CD14-positive monocyte (primary cell): ENCODE measurements at regions not wholly inside any gene's neighbourhood (a gene's known extent, or its start where the extent isn't known, plus 50 kb on each side); places are given as distances from the start of the nearest gene placed in this dataset.

Source experiments
- DNase-seq, 3 donors: peaks; one replicate each; pipeline ENCODE4 v3.0.0-alpha.2; 2011 to 2022
- H2AFZ ChIP-seq: 2 replicates; pipeline ENCODE4 v1.6.0; 2012; ENCODE audit warnings: mild to moderate bottlenecking, low read depth, low read length, inconsistent platforms; ENCODE audit not compliant: insufficient read depth, poor library complexity, severe bottlenecking
- H3K27ac ChIP-seq, 2 donors: 1 replicate in 1 of 2; 2 replicates in 1 of 2; pipeline ENCODE4 v1.5.1; 2012 to 2013; ENCODE audit warnings: low read length in 2 of 2, control low read depth in 1 of 2, inconsistent platforms in 1 of 2, low read depth in 1 of 2, mild to moderate bottlenecking in 1 of 2
- H3K27me3 ChIP-seq, 2 donors: one replicate each; pipeline versions ENCODE4 v1.6.0 to v1.6.1; 2011 to 2013; ENCODE audit warnings: low read length in 2 of 2; ENCODE audit not compliant: control insufficient read depth in 2 of 2, insufficient read depth in 2 of 2
- H3K36me3 ChIP-seq, 2 donors: replicated peaks in 1 of 2; 1 replicate in 1 of 2; 2 replicates in 1 of 2; pipeline versions ENCODE4 v1.5.1 to v1.6.1; 2012 to 2013; ENCODE audit warnings: low read length in 2 of 2, control low read depth in 1 of 2, inconsistent platforms in 1 of 2, mild to moderate bottlenecking in 1 of 2; ENCODE audit not compliant: insufficient read depth in 2 of 2, control insufficient read depth in 1 of 2
- H3K4me1 ChIP-seq, 2 donors: 1 replicate in 1 of 2; 2 replicates in 1 of 2; pipeline versions ENCODE4 v1.5.1 to v1.6.1; 2012 to 2013; ENCODE audit warnings: low read length in 2 of 2, control low read depth in 1 of 2, inconsistent platforms in 1 of 2, mild to moderate bottlenecking in 1 of 2, moderate library complexity in 1 of 2; ENCODE audit not compliant: insufficient read depth in 2 of 2, control insufficient read depth in 1 of 2
- H3K4me2 ChIP-seq: replicated peaks from 2 replicates; pipeline ENCODE3; 2012; ENCODE audit warnings: low read length, moderate library complexity, mild to moderate bottlenecking; ENCODE audit not compliant: poor library complexity, severe bottlenecking; ENCODE audit errors: extremely low read depth
- H3K4me3 ChIP-seq, 3 experiments: fragments of 200-600 bp in 1 of 3; sonication (generic) in 1 of 3; replicated peaks in 1 of 3; 1 replicate in 2 of 3; 2 replicates in 1 of 3; pipeline ENCODE4 v1.5.1; 2011 to 2013; ENCODE audit warnings: low read length in 3 of 3, mild to moderate bottlenecking in 3 of 3, control low read depth in 2 of 3, low read depth in 2 of 3, inconsistent platforms in 1 of 3, moderate library complexity in 1 of 3
- H3K79me2 ChIP-seq: 2 replicates; pipeline ENCODE4 v1.6.0; 2012; ENCODE audit warnings: mild to moderate bottlenecking, control low read depth, inconsistent platforms, low read length, moderate library complexity; ENCODE audit not compliant: insufficient read depth
- H3K9ac ChIP-seq: 2 replicates; pipeline ENCODE4 v1.6.0; 2017; ENCODE audit warnings: low read length, mild to moderate bottlenecking; ENCODE audit not compliant: insufficient read depth, poor library complexity, severe bottlenecking
- H3K9me3 ChIP-seq, 2 donors: replicated peaks in 1 of 2; 1 replicate in 1 of 2; 2 replicates in 1 of 2; pipeline versions ENCODE4 v1.5.1 to v1.6.1; 2012 to 2013; ENCODE audit warnings: low read length in 2 of 2, control low read depth in 1 of 2; ENCODE audit not compliant: control insufficient read depth in 1 of 2, insufficient read depth in 1 of 2
- H4K20me1 ChIP-seq: 2 replicates; pipeline ENCODE4 v1.6.0; 2012; ENCODE audit warnings: mild to moderate bottlenecking, low read length, control low read depth, moderate library complexity; ENCODE audit not compliant: insufficient read depth
- H3K27ac Mint-ChIP-seq, 7 donors: one replicate each; pipeline ENCODE4 v1.8.0; 2020; ENCODE audit warnings: mild to moderate bottlenecking in 7 of 7, mixed read lengths in 7 of 7, moderate library complexity in 6 of 7, inconsistent platforms in 2 of 7
- H3K27me3 Mint-ChIP-seq, 3 donors: one replicate each; pipeline ENCODE4 v1.8.0; 2021 to 2022; ENCODE audit warnings: low read depth in 3 of 3, mild to moderate bottlenecking in 3 of 3, mixed read lengths in 3 of 3, moderate library complexity in 3 of 3, inconsistent platforms in 1 of 3
- H3K36me3 Mint-ChIP-seq, 2 donors: one replicate each; pipeline ENCODE4 v1.8.0; 2020; ENCODE audit warnings: mixed read lengths in 2 of 2, inconsistent platforms in 1 of 2, mild to moderate bottlenecking in 1 of 2
- H3K4me1 Mint-ChIP-seq: one replicate; pipeline ENCODE4 v1.8.0; 2020; ENCODE audit warnings: mild to moderate bottlenecking, mixed read lengths
- H3K4me3 Mint-ChIP-seq, 2 donors: one replicate each; pipeline ENCODE4 v1.8.0; 2020; ENCODE audit warnings: mild to moderate bottlenecking in 2 of 2, mixed read lengths in 2 of 2, moderate library complexity in 1 of 2
- H3K9me3 Mint-ChIP-seq, 7 donors: one replicate each; pipeline ENCODE4 v1.8.0; 2020 to 2022; ENCODE audit warnings: mixed read lengths in 7 of 7, mild to moderate bottlenecking in 6 of 7, moderate library complexity in 6 of 7, inconsistent platforms in 2 of 7
- WGBS: methylation state at CpG from one replicate; pipeline ENCODE4 v1.1.5; 2013; ENCODE audit warnings: missing lambda C conversion rate; ENCODE audit not compliant: insufficient coverage; 5-methylcytosine and 5-hydroxymethylcytosine counted together
- intact Hi-C, 2 donors: fragments of 100-400 bp; cut with micrococcal nuclease; formaldehyde crosslinking; loops; one replicate each; pipeline versions ENCODE4 v1.15.0 to v1.15.1; 2023
- TF ChIP-seq, protein P1 (sequence below): fragments of 200-600 bp; IDR thresholded peaks from one replicate; pipeline ENCODE4 v1.8.0; 2022; ENCODE audit warnings: antibody characterized with exemption, mild to moderate bottlenecking

DNA sequence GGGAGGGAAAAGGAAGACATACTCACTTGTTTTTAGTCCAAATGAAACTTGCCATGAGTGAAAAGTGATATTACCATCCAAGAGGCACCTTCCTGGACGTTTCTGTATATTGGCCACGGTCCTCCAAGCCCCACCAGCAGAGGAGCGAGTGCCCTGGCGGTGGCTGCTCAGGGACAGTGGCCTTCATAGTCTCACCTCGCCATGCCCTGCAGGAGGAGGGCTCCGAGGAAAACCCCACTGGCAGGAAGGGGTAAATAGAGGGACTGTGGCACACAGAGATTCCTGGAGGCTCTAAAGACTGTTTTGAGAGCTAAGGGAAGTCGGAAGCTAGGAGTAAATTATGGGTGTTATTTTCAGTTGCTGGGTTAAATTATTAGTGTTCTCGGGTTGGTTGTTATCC, 98.4 kb upstream of the UBL3 start:
- Histone ChIP-seq H3K4me3 (no peak overlapping the region), H3K9ac (no peak overlapping the region), H3K9me3 (no peaks in the 10 kb centered on the region), H3K27ac (no peak overlapping the region), H3K79me2 (no peaks in the 10 kb centered on the region), H3K36me3 (no peaks in the 10 kb centered on the region), H2AFZ (no peak overlapping the region), H4K20me1 (no peaks in the 10 kb centered on the region), H3K4me1 (peaks cover 0 to 4% of the 10 kb centered on the region in 2 donors), H3K27me3 (no peaks in the 10 kb centered on the region), H3K4me2 (no peak overlapping the region)
- TF ChIP-seq, protein P1, sequence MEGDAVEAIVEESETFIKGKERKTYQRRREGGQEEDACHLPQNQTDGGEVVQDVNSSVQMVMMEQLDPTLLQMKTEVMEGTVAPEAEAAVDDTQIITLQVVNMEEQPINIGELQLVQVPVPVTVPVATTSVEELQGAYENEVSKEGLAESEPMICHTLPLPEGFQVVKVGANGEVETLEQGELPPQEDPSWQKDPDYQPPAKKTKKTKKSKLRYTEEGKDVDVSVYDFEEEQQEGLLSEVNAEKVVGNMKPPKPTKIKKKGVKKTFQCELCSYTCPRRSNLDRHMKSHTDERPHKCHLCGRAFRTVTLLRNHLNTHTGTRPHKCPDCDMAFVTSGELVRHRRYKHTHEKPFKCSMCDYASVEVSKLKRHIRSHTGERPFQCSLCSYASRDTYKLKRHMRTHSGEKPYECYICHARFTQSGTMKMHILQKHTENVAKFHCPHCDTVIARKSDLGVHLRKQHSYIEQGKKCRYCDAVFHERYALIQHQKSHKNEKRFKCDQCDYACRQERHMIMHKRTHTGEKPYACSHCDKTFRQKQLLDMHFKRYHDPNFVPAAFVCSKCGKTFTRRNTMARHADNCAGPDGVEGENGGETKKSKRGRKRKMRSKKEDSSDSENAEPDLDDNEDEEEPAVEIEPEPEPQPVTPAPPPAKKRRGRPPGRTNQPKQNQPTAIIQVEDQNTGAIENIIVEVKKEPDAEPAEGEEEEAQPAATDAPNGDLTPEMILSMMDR, result no peak
- Mint-ChIP-seq H3K4me1 (peaks cover 2% of the 10 kb centered on the region), H3K36me3 (no peaks in the 10 kb centered on the region), H3K4me3 (no peak overlapping the region), H3K27me3 (peaks cover 0 to 2% (median 1%) of the 10 kb centered on the region in 3 donors), H3K9me3 (peaks cover 0 to 10% (median 2%) of the 10 kb centered on the region in 7 donors), H3K27ac (no peak overlapping the region)
- intact Hi-C loops, result no loop called here
- DNase-seq, result no peak
- WGBS, result 89% methylated on average over 8 of the region's 8 CpGs

DNA sequence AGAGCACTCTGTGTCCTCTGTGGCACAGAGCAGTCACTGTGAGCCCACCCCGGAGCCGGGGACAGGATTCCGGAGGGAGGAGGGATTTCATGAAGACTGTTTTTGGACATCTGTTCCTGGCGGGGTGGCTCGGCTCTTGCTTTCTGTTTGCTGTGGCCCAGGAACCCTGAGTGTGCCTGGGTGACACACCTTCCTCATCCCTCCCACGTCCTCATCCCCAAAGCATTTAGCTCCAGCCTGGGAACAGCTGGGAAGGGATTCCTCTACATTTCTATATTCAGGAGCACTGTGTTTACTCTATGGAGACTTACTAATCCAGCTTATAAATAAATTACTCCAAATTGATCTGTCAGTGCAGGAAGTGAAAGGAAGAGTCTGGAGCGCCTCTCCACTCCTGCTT, 97.8 kb upstream of the UBL3 start:
- Histone ChIP-seq H4K20me1 (no peaks in the 10 kb centered on the region), H3K9ac (no peak overlapping the region), H3K4me3 (no peak overlapping the region), H2AFZ (no peak overlapping the region), H3K4me1 (peaks cover 0 to 6% of the 10 kb centered on the region in 2 donors), H3K79me2 (no peaks in the 10 kb centered on the region), H3K27me3 (no peaks in the 10 kb centered on the region), H3K36me3 (no peaks in the 10 kb centered on the region), H3K4me2 (no peak overlapping the region), H3K27ac (no peak overlapping the region), H3K9me3 (no peaks in the 10 kb centered on the region)
- TF ChIP-seq, protein P1, result no peak
- no peak for DNase-seq
- Mint-ChIP-seq H3K4me3 (no peak overlapping the region), H3K27me3 (peaks cover 0 to 2% (median 1%) of the 10 kb centered on the region in 3 donors), H3K36me3 (no peaks in the 10 kb centered on the region), H3K27ac (no peak overlapping the region), H3K9me3 (peaks cover 0 to 10% (median 2%) of the 10 kb centered on the region in 7 donors), H3K4me1 (peaks cover 7% of the 10 kb centered on the region)
- WGBS, result no CpG with 5 or more reads among the region's 7 CpGs
- intact Hi-C loops, result no loop called here
